HepG2 (cell line): ENCODE measurements at regions not wholly inside any gene's neighbourhood (a gene's known extent, or its start where the extent isn't known, plus 50 kb on each side); places are given as distances from the start of the nearest gene placed in this dataset.

Source experiments
- CSRNP1 ChIP-seq: sonication (generic); formaldehyde crosslinking; IDR thresholded peaks from 2 replicates; pipeline ENCODE4 v1.8.1; 2023; ENCODE audit warnings: mild to moderate bottlenecking, missing genetic modification reagents
- FOSL2 ChIP-seq: sonication (generic); formaldehyde crosslinking; IDR thresholded peaks from 2 replicates; pipeline ENCODE4 v1.4.0; 2020; ENCODE audit warnings: missing genetic modification reagents
- NFKBIZ ChIP-seq: IDR thresholded peaks from 2 replicates; pipeline ENCODE4 v1.6.1; 2018; ENCODE audit warnings: missing genetic modification reagents, missing compliant biosample characterization
- PRDM4 ChIP-seq: sonication (generic); formaldehyde crosslinking; IDR thresholded peaks from 2 replicates; pipeline ENCODE4 v1.9.0; 2021; ENCODE audit warnings: missing genetic modification reagents, borderline replicate concordance
- TFE3 ChIP-seq: IDR thresholded peaks from 2 replicates; pipeline ENCODE4 v1.6.1; 2016
- TRAFD1 ChIP-seq: sonication (generic); formaldehyde crosslinking; IDR thresholded peaks from 2 replicates; pipeline ENCODE4 v1.5.1; 2020; ENCODE audit warnings: missing genetic modification reagents, mild to moderate bottlenecking, borderline replicate concordance
- U2AF1 ChIP-seq: fragments of 200-400 bp; formaldehyde crosslinking; optimal IDR thresholded peaks from 2 replicates; pipeline ENCODE3; 2017; ENCODE audit warnings: mild to moderate bottlenecking, low read depth, low read length
- ZNF234 ChIP-seq: sonication (generic); formaldehyde crosslinking; conservative IDR thresholded peaks from 2 replicates; pipeline ENCODE4 v1.5.1; 2020; ENCODE audit warnings: mild to moderate bottlenecking, missing genetic modification reagents
- ZNF33B ChIP-seq: sonication (generic); formaldehyde crosslinking; IDR thresholded peaks from 2 replicates; pipeline ENCODE4 v1.5.1; 2020; ENCODE audit warnings: mild to moderate bottlenecking, missing genetic modification reagents
- ZNF580 ChIP-seq: IDR thresholded peaks from 2 replicates; pipeline ENCODE4 v1.6.1; 2016; ENCODE audit warnings: low read depth, borderline replicate concordance

- TF ChIP-seq TRAFD1 (no peak), ZNF234 (CRISPR knock-in tag) (no peak), ZNF580 (CRISPR knock-in tag) (no peak), FOSL2 (no peak), CSRNP1 (no peak), TFE3 (CRISPR knock-in tag) (no peak), U2AF1 (no peak), ZNF33B (CRISPR knock-in tag) (no peak), NFKBIZ (CRISPR knock-in tag) (no peak), PRDM4 (CRISPR knock-in tag) (no peak)
- TF ChIP-seq, all 625 proteins: peak for 0
Measured at GRCh38 chr6:44696686-44697085, 309.2 kb downstream of the CDC5L start (continued).
